Superior temporal gyrus (tissue), 1 donor: ENCODE measurements at regions not wholly inside any gene's neighbourhood (a gene's known extent, or its start where the extent isn't known, plus 50 kb on each side); places are given as distances from the start of the nearest gene placed in this dataset.

Experiments
- DNase-seq: peaks from one replicate; pipeline ENCODE4 v3.0.0-alpha.2; 2016; ENCODE audit errors: extremely low spot score

- DNase-seq = no peak
These were observed 108.1 kb upstream of the THBS1 start for GRCh38 chr15:39472621-39473297.

- no peak for DNase-seq
These were observed 107.5 kb upstream of the THBS1 start for GRCh38 chr15:39473298-39473947.

- DNase-seq = no peak
These were observed 106.2 kb upstream of the THBS1 start for GRCh38 chr15:39474657-39475056.

- DNase-seq = no peak
These were observed 101.9 kb upstream of the THBS1 start for GRCh38 chr15:39478996-39479395.

GRCh38 chr15:39479911-39480310 is 101.0 kb upstream of the THBS1 start:
- DNase-seq = no peak

- DNase-seq = no peak
These were observed 98.4 kb upstream of the THBS1 start for GRCh38 chr15:39482459-39482858.

- DNase-seq = no peak
These were observed 94.0 kb upstream of the THBS1 start for GRCh38 chr15:39486621-39487457.

GRCh38 chr15:39487458-39487735 is 93.5 kb upstream of the THBS1 start:
- no peak for DNase-seq

- DNase-seq = no peak
These were observed 92.4 kb upstream of the THBS1 start for GRCh38 chr15:39488516-39488915.

GRCh38 chr15:39488961-39489360 is 91.9 kb upstream of the THBS1 start:
- DNase-seq = no peak

GRCh38 chr15:39491115-39491885 is 89.6 kb upstream of the THBS1 start:
- no peak for DNase-seq

GRCh38 chr15:39491886-39492490 is 88.9 kb upstream of the THBS1 start:
- DNase-seq = no peak

- no peak for DNase-seq
These were observed 87.3 kb upstream of the THBS1 start for GRCh38 chr15:39493424-39494067.

- no peak for DNase-seq
These were observed 86.4 kb upstream of the THBS1 start for GRCh38 chr15:39494462-39494861.

GRCh38 chr15:39495871-39496840 is 84.7 kb upstream of the THBS1 start:
- DNase-seq = no peak

GRCh38 chr15:39497016-39497758 is 83.7 kb upstream of the THBS1 start:
- DNase-seq = no peak

- no peak for DNase-seq
These were observed 82.9 kb upstream of the THBS1 start for GRCh38 chr15:39497759-39498565.

- DNase-seq = no peak
These were observed 82.2 kb upstream of the THBS1 start for GRCh38 chr15:39498629-39499028.

GRCh38 chr15:39499042-39499441 is 81.8 kb upstream of the THBS1 start:
- no peak for DNase-seq
